GM19025 (cell line): ENCODE measurements at regions not wholly inside any gene's neighbourhood (a gene's known extent, or its start where the extent isn't known, plus 50 kb on each side); places are given as distances from the start of the nearest gene placed in this dataset.

Experiments
- ATAC-seq: cut with Tn5 transposase; IDR thresholded peaks from one replicate; pipeline ENCODE4 v1.9.1; 2021; ENCODE audit warnings: mild to moderate bottlenecking, low read depth, moderate library complexity; ENCODE audit not compliant: unreplicated experiment

DNA sequence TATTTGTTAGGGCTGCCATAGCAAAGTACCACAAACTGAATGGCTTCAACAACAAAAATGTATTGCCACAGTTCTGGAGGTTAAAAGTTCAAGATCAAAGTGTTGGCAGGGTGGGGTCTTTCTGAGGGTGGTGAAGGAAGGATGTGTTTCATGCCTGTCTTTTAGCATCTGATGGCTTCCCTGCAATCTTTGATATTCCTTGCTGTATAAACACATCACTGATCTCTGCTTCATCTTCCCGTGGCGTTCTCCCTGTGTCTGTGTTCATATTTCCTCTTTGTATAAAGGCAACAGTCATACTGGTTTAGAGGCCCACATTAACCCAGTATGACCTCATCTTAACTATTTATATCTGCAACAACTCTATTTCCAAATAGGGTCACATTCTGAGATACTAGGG is 167.5 kb downstream of the BTG1 start:
- no peak for ATAC-seq

DNA sequence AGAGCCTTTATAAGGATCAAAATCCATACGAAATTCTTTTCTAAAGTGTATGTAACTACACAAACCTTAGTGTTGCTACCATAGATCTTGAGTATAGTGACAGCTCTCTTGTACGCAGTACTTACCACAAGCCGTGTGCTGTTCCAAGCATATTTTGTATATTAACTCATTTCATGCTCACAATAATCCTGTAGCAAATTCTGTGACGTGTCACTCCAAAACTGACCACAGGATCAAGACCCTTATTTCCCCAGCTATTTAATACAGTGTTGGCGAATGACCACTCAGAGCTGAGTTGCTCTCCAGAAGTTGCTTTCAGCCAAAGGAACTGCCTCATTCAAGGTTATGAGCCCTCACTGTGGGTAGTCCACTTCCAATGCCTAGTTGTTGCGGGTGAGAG is 169.8 kb downstream of the BTG1 start:
- no peak for ATAC-seq

DNA sequence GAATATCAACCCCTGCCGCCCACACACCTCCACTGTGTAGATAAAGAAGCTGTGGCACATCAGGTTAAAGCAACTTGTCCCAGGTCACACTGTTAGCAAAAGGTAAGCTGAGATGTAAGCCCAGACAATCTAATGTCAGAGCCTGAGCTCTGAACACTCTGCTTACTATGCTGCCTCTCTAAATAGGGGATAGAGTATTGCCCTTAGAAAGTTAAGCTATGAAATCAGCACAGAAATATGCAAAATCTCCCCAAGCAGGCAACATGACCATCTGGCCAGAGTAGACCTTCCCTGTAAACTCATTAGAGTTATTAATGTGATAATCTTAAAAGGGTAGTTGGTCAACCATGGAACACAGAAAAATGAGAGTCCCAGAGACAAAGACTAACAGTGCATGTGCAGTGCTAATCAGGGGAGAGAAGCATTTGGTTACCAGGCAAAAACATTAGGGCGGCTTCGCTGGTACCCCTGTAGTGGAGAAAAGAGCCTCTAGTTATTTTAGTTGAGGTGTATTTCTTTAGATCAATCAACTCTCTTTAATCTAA is 171.0 kb downstream of the BTG1 start:
- no peak for ATAC-seq

DNA sequence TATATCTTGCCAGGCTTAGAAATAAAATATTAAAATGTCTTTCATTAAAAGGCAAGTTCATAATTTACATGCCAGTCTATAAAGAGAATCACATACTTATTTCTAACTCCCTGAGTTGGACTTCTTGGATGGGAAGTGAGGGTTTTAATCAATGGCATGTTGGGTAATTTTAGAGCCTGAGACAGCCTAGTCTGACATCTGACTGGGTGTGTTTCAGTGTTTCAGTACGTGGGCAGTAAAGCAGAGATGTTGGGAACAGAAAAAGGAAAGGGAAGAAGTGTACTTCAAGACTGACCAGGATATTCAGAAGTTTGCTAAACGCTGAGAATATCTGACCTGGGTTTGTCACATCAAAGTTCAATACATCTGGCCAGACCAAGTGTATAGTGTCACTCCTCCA is 171.8 kb downstream of the BTG1 start:
- ATAC-seq, result no peak

DNA sequence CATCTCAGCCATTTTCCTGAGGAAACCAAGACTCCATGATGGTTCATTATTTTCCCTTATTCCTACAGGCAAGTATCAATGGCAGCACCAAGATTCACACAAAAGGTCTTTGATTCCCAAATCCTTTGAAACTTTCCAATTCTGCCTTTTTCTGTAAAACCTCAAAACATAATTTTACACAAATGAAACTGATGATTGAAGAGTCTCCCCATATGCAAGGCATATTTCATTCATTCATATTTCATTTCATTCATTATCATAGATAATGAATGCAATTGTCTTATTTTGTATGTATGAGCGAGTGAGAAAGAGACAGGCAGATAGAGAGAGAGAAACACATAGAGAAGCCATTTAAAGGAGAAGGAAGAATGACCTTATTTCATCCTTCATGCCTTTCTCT is 172.8 kb downstream of the BTG1 start:
- no peak for ATAC-seq

DNA sequence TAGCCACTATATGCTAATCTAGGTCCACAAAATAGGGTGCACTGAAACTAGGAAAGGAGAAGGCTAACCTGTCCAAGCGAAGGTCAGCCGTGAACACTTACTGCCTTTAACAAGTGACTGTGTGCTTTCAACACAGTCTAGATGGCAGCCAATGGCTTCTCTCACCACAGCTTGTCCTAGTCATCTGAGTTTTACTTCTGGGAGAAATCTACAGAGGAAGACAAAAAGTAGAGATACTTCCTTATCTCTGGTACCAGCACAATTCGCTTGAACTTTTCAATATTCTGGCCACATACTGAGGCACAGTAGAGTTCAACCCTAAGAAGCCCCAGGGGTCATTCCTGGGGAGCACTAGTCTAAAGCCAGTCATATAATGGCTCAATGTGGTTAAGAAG is 176.9 kb downstream of the BTG1 start:
- ATAC-seq, result no peak

DNA sequence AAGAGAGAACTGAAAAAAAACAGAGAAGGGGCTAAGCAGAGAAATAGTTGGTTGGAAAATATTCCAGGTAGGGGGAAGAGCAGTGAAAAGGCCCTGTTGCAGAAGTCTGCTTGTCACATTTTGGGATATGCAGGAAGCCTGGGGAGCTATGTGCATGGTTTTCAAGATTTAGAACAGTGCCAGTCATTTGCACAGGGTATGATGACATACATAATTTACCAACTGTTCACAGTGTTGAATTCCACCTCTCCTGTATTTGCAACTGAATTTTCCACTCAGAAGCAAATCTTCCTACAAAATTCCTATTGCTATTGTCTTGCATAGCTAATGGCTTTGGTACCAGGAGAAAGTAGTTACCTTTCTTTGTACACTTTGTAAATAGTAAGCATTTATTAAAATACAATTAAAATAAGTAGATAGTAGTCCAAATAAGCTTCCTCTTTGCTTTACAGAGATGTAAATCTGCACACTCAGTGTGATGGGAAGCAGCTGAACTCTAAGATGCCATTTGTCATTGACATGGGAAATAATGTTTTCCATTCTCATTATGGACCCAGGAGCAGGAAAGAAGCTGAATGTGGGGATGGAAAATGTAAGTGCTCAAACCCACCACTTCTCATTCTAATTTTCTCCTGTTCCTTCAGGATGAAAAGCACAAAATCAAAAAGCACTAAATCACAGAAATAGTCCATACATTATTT is 177.4 kb downstream of the BTG1 start:
- no peak for ATAC-seq

DNA sequence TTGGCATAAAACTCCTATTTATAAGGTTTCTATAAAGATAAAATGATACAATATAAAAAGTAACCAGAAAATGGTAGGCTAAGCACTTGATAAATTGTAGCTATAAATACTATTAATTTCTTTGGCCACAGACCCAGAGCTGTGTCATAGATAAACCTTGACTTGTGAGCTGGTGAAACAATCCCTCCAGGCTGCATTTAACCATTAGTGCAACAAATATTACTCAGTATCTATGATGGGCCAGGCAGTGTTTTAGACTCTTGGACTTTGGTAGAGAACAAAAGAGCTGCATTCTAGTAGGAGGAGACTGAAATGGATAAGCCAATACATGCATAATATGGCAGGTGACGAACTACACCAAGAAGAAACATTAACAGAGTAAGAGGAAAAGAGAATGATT is 178.1 kb downstream of the BTG1 start:
- ATAC-seq, result no peak

DNA sequence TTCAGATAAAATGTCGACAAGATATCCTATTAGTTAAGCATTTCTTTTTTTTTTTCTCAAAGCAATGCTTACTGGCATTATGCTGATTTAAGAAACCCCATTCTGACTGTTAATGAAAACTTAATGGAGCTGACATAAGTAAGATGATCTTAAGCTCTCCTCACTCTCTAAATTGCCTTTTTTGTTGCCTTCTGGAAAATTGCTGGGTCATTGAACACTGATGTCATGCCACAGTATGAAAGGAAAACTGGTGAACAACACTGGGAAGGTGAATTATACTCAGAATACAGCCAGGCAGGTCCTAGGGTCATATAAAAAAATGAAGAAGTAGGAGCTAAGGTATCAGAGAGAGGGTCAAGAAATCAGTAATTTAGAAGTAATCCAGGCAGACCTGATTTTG is 179.9 kb downstream of the BTG1 start:
- ATAC-seq, result no peak

DNA sequence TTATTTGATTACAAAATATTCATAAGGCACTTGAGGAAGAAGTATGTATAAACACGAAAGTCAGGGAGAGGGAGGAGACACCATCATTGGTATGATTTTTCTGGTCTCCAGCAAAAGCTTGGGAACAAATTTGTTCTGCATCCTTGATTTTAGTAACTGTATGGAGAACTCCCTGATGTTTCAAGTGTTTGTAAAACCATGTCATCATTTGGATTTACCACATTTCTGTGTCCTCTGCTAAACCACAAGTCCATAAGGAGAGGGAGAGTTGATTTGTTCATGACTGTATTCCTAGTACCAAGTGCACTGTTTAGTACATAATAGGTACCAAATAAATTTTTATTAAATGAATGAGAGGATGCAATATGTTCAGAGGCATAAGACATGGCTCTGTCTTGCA is 181.1 kb downstream of the BTG1 start:
- ATAC-seq, result no peak

DNA sequence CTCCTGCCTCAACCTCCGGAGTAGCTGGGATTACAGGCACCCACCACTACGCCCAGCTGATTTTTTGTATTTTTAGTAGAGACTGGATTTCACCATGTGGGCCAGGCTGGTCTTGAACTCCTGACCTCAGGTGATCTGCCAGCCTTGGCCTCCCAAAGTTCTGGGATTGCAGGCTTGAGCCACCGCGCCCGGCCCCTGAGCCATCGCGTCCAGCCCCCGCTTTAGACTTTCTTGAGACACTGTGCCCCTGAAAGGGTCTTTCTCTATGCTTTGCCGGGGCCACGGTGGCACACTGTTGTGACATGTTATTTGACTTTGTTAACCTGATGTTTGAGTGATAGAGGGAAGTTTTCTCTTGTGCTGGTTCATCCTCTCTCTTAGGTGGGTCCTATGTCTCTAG is 186.4 kb downstream of the BTG1 start:
- no peak for ATAC-seq

DNA sequence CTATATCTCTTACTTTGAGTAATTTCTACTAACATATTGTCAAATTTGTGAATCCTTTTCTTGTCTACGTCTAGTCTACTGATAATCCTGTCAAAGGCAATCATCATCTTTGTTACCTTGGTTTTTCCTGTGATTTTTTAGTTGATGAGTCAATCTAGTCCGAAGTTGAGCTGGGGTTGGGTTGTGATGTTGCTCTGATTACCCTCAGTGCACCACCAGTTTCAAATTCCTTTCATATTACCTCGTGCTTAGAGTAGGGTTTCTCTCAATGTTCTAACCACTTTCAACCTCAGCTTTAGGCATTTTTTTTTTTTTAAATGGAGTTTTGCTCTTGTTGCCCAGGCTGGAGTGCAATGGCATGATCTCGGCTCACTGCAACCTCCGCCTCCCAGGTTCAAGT is 186.8 kb downstream of the BTG1 start:
- ATAC-seq, result no peak

DNA sequence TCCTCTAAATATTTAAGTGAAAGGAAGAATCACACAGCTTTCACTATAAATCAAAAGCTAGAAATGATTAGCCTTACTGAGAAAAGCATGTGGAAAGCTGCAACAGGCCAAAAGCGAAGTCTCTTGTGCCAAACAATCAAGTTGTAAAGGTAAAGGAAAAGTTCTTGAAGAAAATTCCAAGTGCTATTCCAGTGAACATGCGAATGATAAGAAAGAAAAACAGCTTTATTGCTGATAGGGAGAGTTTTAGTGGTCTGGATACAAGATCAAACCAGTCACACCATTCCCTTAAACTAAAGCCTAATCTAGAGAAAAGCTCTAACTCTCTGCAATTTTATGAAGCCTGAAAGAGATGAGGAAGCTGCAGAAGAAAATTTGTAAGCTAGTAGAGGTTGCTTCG is 190.9 kb downstream of the BTG1 start:
- ATAC-seq, result no peak

DNA sequence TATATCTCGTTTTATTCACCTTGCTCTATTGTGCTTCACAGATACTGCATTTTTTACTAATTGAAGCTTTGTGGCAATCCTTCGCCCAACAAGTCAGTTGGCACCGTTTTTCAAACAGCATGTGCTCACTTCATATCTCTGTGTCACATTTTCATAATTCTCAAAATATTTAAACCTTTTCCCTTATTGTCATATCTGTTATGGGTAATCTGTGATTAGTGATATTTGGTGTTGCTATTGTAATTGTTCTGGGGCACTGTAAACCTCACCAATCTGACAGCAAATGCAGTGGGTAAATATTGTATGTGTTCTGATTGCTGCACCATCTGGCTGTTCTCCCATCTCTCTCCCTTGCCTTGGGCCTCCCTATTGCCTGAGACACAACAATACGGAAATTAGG is 191.3 kb downstream of the BTG1 start:
- no peak for ATAC-seq

DNA sequence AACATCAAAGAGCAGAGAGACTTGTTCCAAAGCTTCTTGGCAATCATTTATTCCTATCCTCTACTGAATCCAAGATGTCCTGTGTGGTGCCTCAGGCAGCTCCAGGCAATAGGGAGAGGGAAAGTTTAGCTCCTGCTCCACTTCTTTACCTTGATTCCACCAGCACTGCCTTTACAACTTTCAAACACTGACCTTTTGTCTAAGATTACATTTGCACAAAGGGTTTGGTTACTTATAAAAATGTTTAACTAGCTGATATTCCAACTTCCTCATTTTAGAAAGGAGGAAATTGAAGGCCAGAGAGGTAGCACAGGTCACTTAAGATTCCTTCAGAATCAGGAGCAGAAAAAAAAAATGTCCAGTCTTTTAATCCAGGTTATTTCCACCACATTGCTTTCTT is 192.7 kb downstream of the BTG1 start:
- no peak for ATAC-seq

DNA sequence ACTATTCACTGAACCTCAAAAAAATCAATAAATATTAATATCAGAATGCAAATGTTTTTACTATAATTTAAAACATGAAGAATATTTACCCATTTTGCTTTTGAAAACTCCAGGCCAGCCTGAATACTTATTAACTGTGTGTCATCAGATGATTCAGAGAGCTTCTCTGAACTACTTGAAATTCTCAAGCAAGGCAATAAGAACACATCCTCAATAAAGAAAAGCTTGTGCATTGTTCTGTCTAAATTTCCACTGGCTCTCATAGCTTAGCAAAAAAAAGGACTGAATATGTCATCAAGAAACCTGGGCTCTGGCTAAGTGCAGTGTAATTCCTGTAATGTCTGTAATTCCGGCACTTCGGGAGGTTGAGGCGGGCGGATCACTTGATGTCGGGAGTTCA is 194.1 kb downstream of the BTG1 start:
- no peak for ATAC-seq

DNA sequence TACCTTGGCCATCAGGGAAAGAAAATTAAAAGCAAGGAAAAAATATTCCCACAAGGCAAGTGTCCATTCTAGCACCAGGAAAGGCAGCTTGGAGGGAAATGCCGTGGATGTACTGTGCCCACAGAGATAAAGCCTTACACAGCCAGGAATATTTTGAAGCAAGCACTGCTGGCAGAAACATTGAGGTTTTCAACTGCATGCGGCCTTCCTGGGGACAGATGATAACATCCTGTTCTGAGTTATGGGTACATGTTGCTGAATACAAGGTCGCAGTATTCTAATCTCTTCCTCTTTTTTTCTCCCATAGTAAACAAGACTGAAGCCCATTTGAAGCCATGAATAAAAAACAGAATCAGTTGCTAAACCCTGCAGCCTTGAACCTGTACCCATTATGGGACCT is 197.1 kb downstream of the BTG1 start:
- no peak for ATAC-seq

DNA sequence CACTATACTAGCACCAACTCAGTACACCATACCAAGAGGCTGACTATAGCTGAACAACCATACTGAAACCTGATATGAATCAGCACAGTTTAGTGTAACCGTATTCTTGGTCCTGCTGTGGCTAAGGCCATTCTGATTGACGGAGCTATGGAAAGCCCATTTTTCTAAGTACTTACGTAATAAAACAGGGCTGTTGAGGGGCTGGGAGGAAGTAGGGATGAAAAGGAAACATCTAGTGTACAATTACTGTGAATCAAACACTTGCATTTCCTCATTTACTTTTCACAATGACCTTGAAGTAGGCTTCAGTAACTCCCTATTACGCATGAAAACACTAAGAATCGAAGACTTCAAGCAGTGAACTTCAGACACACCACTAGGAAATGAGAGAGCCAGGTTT is 198.2 kb downstream of the BTG1 start:
- ATAC-seq, result no peak

DNA sequence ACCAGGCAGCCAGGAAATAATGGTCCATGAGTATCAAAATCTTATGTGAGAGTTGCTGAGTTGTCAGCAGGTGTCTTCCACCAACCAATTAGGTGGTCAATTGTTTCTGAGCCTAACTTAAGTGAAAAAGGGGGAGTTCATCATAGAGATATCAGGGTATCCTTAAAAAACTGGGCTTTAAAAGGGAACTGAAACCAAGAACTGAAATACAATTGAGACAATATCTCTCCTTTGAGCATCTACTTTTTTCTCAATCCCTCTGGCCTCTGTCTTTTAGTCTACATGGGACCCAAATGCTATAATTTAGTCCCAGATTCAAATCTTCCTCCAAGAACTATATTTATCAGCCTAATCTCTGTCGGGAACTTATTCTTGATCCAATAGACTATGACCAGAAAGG is 201.0 kb downstream of the BTG1 start:
- ATAC-seq, result no peak

DNA sequence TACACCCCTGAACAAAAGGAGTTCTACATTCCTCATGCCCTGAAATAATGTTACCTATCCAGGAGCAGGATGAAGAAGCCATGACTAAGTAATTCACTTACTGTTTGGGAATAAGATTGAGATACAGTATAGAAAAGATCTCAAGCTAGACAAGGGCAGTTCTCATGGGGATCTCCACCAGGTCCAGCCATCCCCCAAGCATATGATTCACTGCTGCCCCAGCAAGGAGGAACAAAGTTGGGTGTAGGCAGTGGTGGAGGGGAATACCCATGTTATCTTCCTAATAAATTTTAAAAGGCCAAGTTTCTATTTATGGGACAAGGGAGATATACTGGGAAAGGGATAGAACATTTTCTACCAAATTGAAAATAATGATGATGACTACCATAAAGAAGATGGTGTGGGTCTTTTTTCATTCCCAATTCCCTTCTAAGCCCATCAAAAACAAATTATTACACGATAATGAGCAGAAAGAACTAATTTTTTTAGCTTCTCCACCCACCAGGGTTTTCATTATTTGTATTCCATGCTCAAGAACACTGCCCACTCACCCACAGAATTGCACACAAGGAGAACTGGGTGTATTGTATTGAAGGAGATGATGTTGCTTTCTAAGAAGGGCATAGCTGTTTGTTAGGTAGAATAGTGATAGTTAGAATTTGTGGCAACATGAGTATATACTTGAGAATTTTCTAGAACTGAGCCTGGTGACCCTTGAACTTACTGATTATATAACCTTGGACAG is 204.6 kb downstream of the BTG1 start:
- no peak for ATAC-seq

DNA sequence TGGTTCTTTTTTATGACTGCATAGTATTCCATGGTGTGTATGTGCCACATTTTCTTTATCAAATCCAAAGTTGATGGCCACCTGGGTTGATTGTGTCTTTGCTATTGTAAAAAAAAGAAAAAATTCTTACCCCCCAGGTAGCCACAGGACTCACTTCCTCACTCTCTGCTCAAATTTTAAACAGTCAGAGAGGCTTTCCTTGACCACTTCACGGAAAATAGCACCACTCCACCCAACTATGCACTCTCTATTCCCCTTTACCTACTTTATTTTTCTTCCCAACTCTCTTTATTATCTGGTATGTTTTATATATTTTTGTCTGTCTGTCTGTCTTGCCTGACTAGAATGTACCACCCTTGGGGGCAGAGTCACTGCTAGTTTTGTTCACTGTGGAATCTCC is 205.3 kb downstream of the BTG1 start:
- no peak for ATAC-seq

DNA sequence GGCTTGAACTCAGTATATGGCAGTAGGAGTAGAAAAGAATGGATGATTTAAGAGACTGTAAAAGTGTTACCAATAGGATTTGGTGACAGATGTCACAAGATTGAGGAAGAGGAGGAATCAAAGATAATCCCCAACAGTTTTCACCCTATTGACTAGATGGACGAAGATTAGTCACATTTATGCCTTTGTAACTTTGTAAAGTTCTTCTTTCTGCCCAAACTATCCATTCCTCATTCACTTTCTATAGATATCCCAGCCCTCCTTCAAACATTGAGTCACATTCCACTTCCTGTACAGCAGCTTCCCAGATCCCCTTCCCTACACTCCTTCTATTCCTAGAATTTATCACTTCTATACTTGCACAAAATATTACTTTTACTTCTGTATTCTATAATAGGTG is 207.9 kb downstream of the BTG1 start:
- no peak for ATAC-seq
